ENCODE measurements at regions not wholly inside any gene's neighbourhood (a gene's known extent, or its start where the extent isn't known, plus 50 kb on each side); places are given as distances from the start of the nearest gene placed in this dataset.

DNA sequence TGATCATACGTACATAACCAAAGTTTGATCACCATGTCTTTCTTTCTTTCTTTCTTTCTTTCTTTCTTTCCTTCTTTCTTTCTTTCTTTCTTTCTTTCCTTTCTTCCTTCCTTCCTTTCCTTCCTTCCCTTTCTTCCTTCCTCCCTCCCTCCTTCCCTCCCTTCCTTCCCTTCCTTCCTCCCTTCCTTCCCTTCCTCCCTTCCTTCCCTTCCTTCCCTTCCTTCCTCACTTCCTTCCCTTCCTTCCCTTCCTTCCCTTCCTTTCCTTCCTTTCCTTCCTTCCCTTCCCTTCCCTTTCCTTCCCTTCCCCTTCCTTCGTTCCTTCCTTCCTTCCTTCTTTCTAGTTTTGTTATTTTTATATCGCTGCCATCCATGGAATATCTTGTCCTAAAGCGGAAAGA is 406.7 kb upstream of the DDX18 start:
- Histone ChIP-seq H2AK9ac (replicated peaks; ENCODE audit: low read depth, low read length, poor library complexity) (no peak overlapping the region), H3K27me3 (ENCODE audit: control insufficient read depth, insufficient read depth, low read length) (no peaks in the 10 kb centered on the region), H4K91ac (ENCODE audit: insufficient read depth, low read depth, low read length) (no peak overlapping the region), H3K27ac (ENCODE audit: insufficient read depth, low read length) (no peak overlapping the region), H3K9ac (ENCODE audit: low read depth, low read length) (no peak overlapping the region), H4K20me1 (ENCODE audit: insufficient read depth, low read length) (no peaks in the 10 kb centered on the region), H3K56ac (ENCODE audit: extremely low read depth, insufficient read depth, low read length) (no peak overlapping the region), H2BK15ac (ENCODE audit: low read depth, low read length) (no peak overlapping the region), H4K5ac (ENCODE audit: low read depth, low read length) (no peak overlapping the region), H3K18ac (ENCODE audit: low read depth, low read length) (no peak overlapping the region), H2AFZ (replicated peaks; ENCODE audit: low read length, poor library complexity) (no peak overlapping the region), H3K36me3 (ENCODE audit: control insufficient read depth, insufficient read depth, low read length) (no peaks in the 10 kb centered on the region), H2BK120ac (ENCODE audit: low read depth, low read length) (no peak overlapping the region), H2AK5ac (ENCODE audit: low read depth, low read length) (no peak overlapping the region), H2BK20ac (ENCODE audit: low read depth, low read length) (no peak overlapping the region), H4K8ac (ENCODE audit: low read depth in 2 of 2, low read length in 2 of 2) (no peak overlapping the region), H3K9me3 (ENCODE audit: control insufficient read depth, insufficient read depth, low read length) (peaks cover 4% of the 10 kb centered on the region), H3K9me1 (ENCODE audit: insufficient read depth, low read length) (no peaks in the 10 kb centered on the region), H3K14ac (replicated peaks; ENCODE audit: low read depth, low read length) (no peak overlapping the region), H3K79me1 (ENCODE audit: low read depth in 1 of 2, low read length in 2 of 2) (no peaks in the 10 kb centered on the region), H3K4me1 (ENCODE audit: control insufficient read depth, insufficient read depth, low read length) (no peaks in the 10 kb centered on the region), H3K4ac (ENCODE audit: low read depth, low read length) (no peak overlapping the region), H3K4me3 (ENCODE audit: insufficient read depth, low read depth, low read length) (no peak overlapping the region), H2BK5ac (ENCODE audit: low read depth, low read length, poor library complexity, severe bottlenecking) (no peak overlapping the region), H3K4me2 (ENCODE audit: low read depth, low read length) (no peak overlapping the region), H3K23ac (ENCODE audit: low read depth, low read length) (no peak overlapping the region)
- BruUV-seq (replicated peaks), result no TSS peak
- WGBS, 2 experiments (ENCODE audit: extremely low coverage in 2 of 2, insufficient read length in 1 of 2), result no CpG with 5 or more reads among the region's 4 CpGs
- TF ChIP-seq FOS (IDR thresholded peaks at IDR 0.05; ENCODE audit: low read depth, low read length) (no peak), BHLHE40 (IDR thresholded peaks at IDR 0.05; ENCODE audit: low read depth, low read length) (no peak), NFE2L2 (IDR thresholded peaks at IDR 0.05; ENCODE audit: low read depth, low read length) (no peak), RAD21 (IDR thresholded peaks at IDR 0.05; ENCODE audit: low read length) (no peak), MXI1 (IDR thresholded peaks at IDR 0.05; ENCODE audit: borderline replicate concordance, low read depth, low read length) (no peak), POLR2A (IDR thresholded peaks at IDR 0.05; ENCODE audit: low read depth, low read length) (no peak), RCOR1 (IDR thresholded peaks at IDR 0.05; ENCODE audit: insufficient replicate concordance, low read length) (no peak), SMC3 (IDR thresholded peaks at IDR 0.05; ENCODE audit: low read depth, low read length) (no peak), MAZ (IDR thresholded peaks at IDR 0.05; ENCODE audit: borderline replicate concordance, low read depth, low read length) (no peak), RFX5 (IDR thresholded peaks at IDR 0.05; ENCODE audit: low read depth, low read length) (no peak), CHD1 (IDR thresholded peaks at IDR 0.05; ENCODE audit: low read depth, low read length) (no peak), MAFK (IDR thresholded peaks at IDR 0.05; ENCODE audit: low read depth, low read length) (no peak), ELK1 (IDR thresholded peaks at IDR 0.05; ENCODE audit: borderline replicate concordance, low read depth, low read length) (no peak), CEBPB (IDR thresholded peaks at IDR 0.05; ENCODE audit: low read depth, low read length) (no peak)
- TF ChIP-seq, protein P1, sequence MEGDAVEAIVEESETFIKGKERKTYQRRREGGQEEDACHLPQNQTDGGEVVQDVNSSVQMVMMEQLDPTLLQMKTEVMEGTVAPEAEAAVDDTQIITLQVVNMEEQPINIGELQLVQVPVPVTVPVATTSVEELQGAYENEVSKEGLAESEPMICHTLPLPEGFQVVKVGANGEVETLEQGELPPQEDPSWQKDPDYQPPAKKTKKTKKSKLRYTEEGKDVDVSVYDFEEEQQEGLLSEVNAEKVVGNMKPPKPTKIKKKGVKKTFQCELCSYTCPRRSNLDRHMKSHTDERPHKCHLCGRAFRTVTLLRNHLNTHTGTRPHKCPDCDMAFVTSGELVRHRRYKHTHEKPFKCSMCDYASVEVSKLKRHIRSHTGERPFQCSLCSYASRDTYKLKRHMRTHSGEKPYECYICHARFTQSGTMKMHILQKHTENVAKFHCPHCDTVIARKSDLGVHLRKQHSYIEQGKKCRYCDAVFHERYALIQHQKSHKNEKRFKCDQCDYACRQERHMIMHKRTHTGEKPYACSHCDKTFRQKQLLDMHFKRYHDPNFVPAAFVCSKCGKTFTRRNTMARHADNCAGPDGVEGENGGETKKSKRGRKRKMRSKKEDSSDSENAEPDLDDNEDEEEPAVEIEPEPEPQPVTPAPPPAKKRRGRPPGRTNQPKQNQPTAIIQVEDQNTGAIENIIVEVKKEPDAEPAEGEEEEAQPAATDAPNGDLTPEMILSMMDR (conservative IDR thresholded peaks at IDR 0.05; ENCODE audit: low read depth, low read length), result no peak
- TF ChIP-seq, protein P2, sequence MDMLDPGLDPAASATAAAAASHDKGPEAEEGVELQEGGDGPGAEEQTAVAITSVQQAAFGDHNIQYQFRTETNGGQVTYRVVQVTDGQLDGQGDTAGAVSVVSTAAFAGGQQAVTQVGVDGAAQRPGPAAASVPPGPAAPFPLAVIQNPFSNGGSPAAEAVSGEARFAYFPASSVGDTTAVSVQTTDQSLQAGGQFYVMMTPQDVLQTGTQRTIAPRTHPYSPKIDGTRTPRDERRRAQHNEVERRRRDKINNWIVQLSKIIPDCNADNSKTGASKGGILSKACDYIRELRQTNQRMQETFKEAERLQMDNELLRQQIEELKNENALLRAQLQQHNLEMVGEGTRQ (IDR thresholded peaks at IDR 0.05; ENCODE audit: low read depth, low read length), result no peak
- intact Hi-C loops (cut with micrococcal nuclease) (no loop called here), in situ Hi-C loops (cut with MboI; ENCODE audit: low sequenced_read_pairs) (no loop called here), dilution Hi-C loops (cut with HindIII; ENCODE audit: low sequenced_read_pairs, unreplicated experiment) (no loop called here)
- ATAC-seq (ENCODE audit: low read depth) (no peak), DNase-seq (no peak)
- ChIA-PET POLR2A (ENCODE audit: unreplicated experiment) (no interaction called here), CTCF (no interaction called here)
